NCI-H2227 (cell line): ENCODE measurements at regions not wholly inside any gene's neighbourhood (a gene's known extent, or its start where the extent isn't known, plus 50 kb on each side); places are given as distances from the start of the nearest gene placed in this dataset.
A peak's percentile ranks its signal among the peaks of the same experiment; 100 is the strongest.
"Not testable (repeated sequence)": the region's sequence is repeated elsewhere in the genome, so short reads cannot be mapped to it uniquely, and the experiment has no call there.

Experiments used
- DNase-seq: peaks from one replicate; lab custom pipeline; 2025; ENCODE audit not compliant: unreplicated experiment; lab: John Stamatoyannopoulos, UW

- peak; percentile 35 for DNase-seq
These were observed 108.4 kb upstream of the ATXN3L start for GRCh38 chrX:13428053-13428786.

GRCh38 chrX:13427441-13428052, 107.7 kb upstream of the ATXN3L start:
- DNase-seq: no peak

GRCh38 chrX:13420545-13421183, 100.8 kb upstream of the ATXN3L start:
- DNase-seq: no peak

DNA sequence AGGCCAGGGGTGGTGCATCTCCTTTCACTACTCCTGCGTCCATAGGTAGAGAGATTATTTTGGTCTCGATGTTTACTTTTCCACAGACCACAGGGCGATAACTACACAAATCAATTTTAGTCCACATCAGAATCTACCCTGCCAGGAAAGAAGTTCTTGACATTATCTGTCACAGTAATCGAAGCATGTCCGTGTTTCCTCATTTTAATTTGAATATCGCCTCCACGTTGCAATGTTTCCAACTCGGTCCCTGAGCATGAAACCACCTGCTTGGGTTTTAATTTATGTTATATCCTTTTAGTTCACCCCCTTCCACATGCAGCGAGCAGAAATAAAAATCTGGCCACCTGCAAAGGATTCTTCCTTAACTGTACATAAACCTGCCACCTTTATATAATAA, 100.1 kb upstream of the ATXN3L start:
- DNase-seq: no peak

GRCh38 chrX:13419276-13419675, 99.4 kb upstream of the ATXN3L start:
- DNase-seq: no peak

DNA sequence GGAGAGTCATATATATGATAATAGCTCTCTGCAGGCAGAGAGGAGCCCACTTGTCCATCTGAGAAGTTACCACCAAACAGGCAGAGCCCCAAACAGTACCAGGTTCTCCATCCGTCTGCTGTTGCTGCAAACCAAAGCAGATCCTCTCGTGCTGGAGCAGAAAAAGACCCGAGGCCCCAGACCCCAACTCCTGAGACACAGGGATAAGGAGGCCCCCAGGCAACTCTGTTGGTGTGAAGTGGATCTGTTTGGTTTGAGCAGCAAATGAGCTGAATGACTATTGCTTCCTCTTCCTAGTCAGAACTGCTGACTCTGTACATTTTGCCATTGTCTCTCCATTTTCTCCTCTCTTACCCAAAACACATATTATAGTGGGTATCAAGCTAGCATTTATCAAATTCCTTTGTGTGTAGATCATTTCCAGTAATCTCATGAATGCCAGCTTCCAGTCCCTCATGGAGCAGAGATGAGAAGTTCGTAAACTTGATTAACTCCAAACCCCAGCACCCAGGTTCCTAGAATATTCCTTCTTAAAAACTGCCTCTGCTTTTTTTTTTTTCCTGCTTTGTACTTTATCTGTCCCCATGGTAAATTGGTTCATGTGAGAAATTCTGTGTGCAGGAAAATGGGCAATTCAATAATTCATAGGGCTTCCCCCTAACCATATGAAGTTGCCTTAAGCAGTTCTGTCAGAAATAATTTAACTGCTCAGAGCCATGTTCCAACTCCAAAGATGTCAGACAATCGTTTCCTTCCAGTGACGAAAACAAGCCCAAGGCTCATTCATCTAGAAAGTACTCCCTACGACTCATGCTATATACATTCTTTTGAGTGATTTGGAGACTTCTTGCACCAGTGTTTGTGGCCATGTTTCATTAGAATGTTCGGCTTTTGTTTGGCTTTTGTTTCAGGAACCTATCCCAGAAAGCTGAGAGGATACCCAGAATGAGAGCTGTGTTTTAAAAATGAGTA, 98.6 kb upstream of the ATXN3L start:
- no peak for DNase-seq

DNA sequence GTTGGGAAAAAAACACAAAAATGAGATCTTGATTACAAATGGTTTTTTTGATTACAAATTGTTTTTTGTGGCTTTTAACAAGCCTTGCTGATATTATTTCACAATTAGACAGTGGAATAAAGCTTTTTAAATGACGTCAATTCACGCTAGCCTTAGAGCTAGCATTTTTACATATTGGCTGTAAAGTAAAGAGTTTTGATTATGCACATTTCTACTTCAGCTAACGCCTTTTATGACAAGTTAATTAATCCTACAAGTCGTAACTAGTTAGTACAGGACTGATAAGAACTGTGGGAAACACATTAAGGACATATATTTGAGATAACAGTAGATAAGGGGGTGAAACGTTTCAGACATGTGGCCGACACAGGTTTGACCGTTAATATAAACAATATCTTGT, 95.7 kb upstream of the ATXN3L start:
- no peak for DNase-seq

DNA sequence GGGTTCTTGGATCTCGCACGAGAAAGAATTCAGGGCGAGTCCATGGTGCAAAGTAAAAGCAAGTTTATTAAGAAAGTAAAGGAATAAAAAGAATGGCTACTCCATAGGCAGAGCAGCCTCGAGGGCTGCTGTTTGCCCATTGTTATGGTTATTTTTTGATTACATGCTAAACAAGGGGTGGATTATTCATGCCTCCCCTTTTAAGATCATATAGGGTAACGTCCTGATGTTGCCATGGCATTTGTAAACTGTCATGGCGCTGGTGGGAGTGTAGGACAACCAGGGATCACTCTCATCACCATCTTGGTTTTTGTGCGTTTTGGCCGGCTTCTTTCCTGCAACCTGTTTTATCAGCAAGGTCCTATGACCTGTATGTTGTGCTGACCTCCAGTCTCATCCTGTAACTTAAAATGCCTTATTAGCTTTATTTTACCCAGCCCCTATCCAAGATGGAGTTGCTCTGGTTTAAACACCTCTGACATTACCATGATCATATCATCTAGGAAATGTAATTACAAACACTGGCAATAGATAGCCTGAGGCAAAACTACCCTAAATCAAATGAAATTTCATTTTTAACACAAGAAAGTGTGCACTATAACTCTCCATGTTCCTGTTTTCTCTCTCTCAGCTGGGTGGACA, 94.3 kb upstream of the ATXN3L start:
- no peak for DNase-seq

GRCh38 chrX:13412208-13412600, 92.4 kb upstream of the ATXN3L start:
- no peak for DNase-seq

GRCh38 chrX:13411496-13412207, 91.8 kb upstream of the ATXN3L start:
- peak; percentile 29 for DNase-seq

- not testable (repeated sequence) for DNase-seq
These were observed 88.7 kb upstream of the ATXN3L start for GRCh38 chrX:13408599-13408998.

- DNase-seq: not testable (repeated sequence)
These were observed 84.9 kb upstream of the ATXN3L start for GRCh38 chrX:13404777-13405176.

DNA sequence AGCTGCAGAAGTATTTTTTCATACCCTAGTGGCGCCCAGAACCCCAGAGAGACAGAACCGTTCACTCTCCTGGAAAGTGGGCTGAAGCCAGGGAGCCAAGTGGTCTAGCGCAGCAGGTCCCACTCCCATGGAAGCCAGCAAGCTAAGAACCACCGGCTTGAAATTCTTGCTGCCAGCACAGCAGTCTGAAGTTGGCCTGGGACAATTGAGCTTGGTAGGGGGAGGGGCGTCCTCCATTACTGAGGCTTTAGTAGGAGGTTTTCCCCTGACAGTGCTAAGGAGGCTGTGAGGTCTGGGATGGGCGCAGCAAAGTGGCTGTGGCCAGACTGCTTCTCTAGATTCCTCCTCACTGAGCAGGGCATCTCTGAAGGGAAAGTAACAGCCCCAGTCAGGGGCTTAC, 84.5 kb upstream of the ATXN3L start:
- DNase-seq: no peak

DNA sequence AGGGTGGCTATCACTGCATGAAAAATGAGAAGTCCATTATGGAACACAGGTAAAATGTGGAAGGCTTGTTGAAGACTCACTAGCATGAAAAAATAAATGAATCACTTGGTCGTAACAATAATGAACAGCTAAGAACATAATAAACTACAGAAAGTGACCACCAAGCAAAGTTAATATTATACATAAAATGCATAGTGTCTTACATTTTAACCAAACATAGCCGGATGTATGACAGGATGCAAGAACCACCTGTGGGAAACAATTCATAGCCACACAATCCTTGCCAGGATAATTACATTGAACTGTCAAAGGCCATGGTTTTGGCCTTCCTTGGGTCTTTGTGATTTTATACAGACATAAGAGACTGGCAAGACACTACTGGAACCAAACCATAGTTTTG, 81.9 kb upstream of the ATXN3L start:
- DNase-seq: no peak

- DNase-seq: no peak
These were observed 79.0 kb upstream of the ATXN3L start for GRCh38 chrX:13398839-13399238.

DNA sequence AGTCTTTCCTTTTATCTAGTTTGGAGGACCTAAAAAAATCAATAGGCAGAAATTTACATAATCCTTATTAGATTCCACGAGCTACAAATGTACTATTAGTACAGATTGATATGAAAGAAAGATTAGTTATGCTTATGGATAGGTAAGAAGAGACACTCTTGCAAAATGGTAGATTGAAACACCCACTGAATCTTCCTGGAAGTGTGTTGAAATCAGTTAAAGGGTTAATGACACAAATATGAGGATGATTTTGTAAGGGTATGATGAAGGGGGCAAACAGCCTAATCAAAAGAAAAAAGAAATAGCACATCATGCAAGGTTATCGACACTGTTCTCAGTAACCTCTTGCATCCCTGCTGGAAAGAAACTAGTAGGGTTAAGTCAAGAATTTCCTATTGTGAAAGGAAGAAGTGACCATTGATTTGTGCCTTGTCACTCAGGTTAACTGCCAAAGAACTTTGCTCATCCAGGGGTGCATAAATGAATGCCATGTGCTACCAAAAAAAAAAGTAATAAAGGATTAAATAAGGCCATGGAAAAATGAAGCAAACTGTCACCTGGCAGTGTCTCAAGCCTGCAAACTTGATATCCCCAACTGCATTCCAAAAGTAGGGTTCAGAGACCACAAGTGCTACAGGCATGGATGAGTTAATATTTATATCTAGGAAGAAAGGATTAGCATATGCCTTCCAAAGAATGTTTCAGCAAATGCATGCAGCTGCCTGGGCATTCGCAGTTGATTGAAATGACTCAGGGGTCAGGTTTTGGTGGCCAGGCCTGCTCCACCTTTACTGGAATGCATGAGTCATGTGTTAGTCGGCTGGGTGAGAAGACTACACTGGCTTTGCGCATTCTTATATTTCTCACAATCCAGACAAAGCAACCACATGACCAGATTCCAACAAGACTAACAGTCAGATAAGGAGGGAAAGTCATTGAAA, 78.3 kb upstream of the ATXN3L start:
- DNase-seq: no peak

DNA sequence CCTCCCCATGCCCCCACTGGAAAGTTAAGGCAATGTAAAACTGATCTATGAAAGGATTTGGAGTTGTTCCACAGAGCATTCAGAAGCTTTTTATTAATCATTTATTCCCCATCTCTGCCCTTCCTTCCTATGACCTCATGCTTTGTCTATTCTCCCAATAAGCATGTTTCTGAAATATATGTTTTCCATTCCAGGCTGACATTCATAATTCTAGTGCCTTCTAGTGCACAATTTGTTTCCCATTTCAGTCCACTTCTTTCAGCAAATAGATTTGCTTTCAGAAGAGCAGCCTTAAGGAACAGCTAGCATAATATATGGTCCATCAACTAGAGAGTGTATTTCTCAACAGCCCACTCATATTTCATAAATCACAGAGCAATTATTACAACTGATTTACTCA, 77.1 kb upstream of the ATXN3L start:
- no peak for DNase-seq

GRCh38 chrX:13389501-13389900, 69.6 kb upstream of the ATXN3L start:
- DNase-seq: no peak
